ENCODE measurements at regions not wholly inside any gene's neighbourhood (a gene's known extent, or its start where the extent isn't known, plus 50 kb on each side); places are given as distances from the start of the nearest gene placed in this dataset.

DNA sequence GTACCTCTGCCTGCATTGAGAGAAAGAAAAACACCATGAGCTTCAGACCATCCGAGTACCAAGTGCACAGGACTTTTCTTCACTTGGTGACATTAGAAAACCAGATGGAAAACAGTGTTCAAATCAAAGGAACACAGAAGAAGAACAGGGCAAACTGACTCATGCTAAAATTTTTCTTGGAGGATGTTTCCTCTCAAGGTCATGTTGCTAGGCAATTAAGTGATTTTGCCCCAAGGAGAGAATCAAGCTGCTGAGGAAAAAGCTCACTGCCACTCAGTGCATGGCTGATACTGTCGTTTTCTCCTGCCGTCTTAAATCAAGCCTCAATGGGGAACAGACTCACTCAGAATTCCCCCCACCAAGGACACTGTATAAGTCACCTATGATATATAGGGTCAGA is 57.9 kb upstream of the SIMC1 start:
- TF ChIP-seq, protein P1, sequence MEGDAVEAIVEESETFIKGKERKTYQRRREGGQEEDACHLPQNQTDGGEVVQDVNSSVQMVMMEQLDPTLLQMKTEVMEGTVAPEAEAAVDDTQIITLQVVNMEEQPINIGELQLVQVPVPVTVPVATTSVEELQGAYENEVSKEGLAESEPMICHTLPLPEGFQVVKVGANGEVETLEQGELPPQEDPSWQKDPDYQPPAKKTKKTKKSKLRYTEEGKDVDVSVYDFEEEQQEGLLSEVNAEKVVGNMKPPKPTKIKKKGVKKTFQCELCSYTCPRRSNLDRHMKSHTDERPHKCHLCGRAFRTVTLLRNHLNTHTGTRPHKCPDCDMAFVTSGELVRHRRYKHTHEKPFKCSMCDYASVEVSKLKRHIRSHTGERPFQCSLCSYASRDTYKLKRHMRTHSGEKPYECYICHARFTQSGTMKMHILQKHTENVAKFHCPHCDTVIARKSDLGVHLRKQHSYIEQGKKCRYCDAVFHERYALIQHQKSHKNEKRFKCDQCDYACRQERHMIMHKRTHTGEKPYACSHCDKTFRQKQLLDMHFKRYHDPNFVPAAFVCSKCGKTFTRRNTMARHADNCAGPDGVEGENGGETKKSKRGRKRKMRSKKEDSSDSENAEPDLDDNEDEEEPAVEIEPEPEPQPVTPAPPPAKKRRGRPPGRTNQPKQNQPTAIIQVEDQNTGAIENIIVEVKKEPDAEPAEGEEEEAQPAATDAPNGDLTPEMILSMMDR (IDR thresholded peaks at IDR 0.05; ENCODE audit: low read depth, low read length) = no peak
- TF ChIP-seq EZH2phosphoT487 (IDR thresholded peaks at IDR 0.05; ENCODE audit: low read depth) = no peak

Measured in OCI-LY3 (cell line).